ENCODE measurements at regions not wholly inside any gene's neighbourhood (a gene's known extent, or its start where the extent isn't known, plus 50 kb on each side); places are given as distances from the start of the nearest gene placed in this dataset.

DNA sequence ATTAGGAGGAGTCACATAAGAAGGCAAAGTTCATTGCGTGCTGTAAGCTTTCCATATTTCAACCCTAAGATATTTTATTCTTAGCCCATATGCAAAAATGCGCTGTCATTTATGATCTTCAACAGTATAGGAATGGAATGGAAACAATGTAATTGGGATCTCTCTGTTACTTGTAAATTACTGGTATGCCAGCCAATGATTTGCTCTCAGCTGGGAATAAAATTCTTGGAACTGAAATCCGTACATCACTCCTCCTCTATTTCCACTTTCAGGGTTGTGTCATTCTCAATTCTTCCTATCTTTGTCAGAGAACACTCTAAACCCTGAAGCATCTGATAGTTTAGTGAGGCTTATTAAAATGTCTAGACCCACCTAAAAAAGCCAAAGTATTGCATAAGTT is 80.7 kb upstream of the STEAP4 start:
- Mint-ChIP-seq H3K4me3 (ENCODE audit: low read depth) (no peak overlapping the region), H3K4me1 (ENCODE audit: low read depth) (peaks cover 13% of the 10 kb centered on the region), H3K27me3 (peaks cover 4% of the 10 kb centered on the region), H3K9me3 (ENCODE audit: low read depth) (peaks cover 3% of the 10 kb centered on the region), H3K36me3 (ENCODE audit: insufficient read depth) (no peaks in the 10 kb centered on the region), H3K27ac (no peak overlapping the region)
- TF ChIP-seq, protein P1, sequence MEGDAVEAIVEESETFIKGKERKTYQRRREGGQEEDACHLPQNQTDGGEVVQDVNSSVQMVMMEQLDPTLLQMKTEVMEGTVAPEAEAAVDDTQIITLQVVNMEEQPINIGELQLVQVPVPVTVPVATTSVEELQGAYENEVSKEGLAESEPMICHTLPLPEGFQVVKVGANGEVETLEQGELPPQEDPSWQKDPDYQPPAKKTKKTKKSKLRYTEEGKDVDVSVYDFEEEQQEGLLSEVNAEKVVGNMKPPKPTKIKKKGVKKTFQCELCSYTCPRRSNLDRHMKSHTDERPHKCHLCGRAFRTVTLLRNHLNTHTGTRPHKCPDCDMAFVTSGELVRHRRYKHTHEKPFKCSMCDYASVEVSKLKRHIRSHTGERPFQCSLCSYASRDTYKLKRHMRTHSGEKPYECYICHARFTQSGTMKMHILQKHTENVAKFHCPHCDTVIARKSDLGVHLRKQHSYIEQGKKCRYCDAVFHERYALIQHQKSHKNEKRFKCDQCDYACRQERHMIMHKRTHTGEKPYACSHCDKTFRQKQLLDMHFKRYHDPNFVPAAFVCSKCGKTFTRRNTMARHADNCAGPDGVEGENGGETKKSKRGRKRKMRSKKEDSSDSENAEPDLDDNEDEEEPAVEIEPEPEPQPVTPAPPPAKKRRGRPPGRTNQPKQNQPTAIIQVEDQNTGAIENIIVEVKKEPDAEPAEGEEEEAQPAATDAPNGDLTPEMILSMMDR (IDR thresholded peaks at IDR 0.05; ENCODE audit: unreplicated experiment): no peak
- DNase-seq (ENCODE audit: low spot score, unreplicated experiment): no peak

DNA sequence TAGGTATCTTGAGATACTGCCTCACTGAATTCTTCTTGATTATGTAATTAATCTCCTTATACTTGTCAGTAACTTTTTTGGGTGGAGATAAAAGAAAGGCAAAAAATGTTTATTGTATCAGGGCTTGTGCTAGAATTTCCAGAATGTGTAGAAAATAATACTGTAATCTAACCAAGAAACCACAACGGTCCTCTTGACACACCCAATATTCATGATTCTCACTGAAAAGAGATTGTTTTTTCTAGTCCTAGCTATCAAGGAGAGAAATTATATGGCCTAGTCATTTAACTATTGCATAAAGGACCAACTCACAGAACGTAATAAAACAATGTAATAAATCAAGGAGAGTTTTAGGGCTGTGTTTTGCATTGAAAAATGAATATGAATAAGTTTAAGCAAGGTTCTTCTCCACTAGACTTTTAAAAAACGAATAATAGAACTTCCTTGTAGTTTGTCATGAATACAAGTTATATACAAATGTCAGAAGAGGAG is 80.0 kb upstream of the STEAP4 start:
- TF ChIP-seq, protein P1 (IDR thresholded peaks at IDR 0.05; ENCODE audit: unreplicated experiment): no peak
- H3K27me3 Mint-ChIP-seq: peaks cover 4% of the 10 kb centered on the region
- no peak for DNase-seq (ENCODE audit: low spot score, unreplicated experiment)
- no peaks in the 10 kb centered on the region for H3K36me3 Mint-ChIP-seq (ENCODE audit: insufficient read depth)
- H3K4me3 Mint-ChIP-seq (ENCODE audit: low read depth): no peak overlapping the region
- peaks cover 3% of the 10 kb centered on the region for H3K9me3 Mint-ChIP-seq (ENCODE audit: low read depth)
- H3K27ac Mint-ChIP-seq: no peak overlapping the region
- peaks cover 11% of the 10 kb centered on the region for H3K4me1 Mint-ChIP-seq (ENCODE audit: low read depth)

DNA sequence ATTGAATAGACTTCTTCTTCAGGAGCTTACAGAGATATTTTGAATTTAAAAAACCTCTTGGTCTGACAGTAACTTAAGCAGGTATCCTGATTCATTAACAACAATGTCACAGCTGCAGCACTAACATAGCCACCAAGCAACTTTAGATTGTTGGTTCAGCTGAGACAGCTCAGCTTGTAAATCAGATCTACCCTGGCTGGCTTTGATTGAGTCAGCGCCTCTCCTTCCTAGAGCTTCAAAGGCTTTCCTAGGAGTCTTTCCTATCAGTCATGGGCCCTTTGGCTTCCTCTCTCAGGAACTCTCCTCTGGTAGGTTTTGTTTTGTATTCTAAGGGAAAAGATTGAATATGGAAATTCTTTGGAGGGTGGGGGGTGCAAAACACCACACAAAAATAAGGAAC is 70.7 kb upstream of the STEAP4 start:
- peaks cover 4% of the 10 kb centered on the region for H3K4me1 Mint-ChIP-seq (ENCODE audit: low read depth)
- DNase-seq (ENCODE audit: low spot score, unreplicated experiment): no peak
- H3K27me3 Mint-ChIP-seq: no peaks in the 10 kb centered on the region
- TF ChIP-seq, protein P1 (IDR thresholded peaks at IDR 0.05; ENCODE audit: unreplicated experiment): no peak
- peaks cover 16% of the 10 kb centered on the region for H3K9me3 Mint-ChIP-seq (ENCODE audit: low read depth)
- no peak overlapping the region for H3K4me3 Mint-ChIP-seq (ENCODE audit: low read depth)
- no peak overlapping the region for H3K27ac Mint-ChIP-seq
- H3K36me3 Mint-ChIP-seq (ENCODE audit: insufficient read depth): no peaks in the 10 kb centered on the region

DNA sequence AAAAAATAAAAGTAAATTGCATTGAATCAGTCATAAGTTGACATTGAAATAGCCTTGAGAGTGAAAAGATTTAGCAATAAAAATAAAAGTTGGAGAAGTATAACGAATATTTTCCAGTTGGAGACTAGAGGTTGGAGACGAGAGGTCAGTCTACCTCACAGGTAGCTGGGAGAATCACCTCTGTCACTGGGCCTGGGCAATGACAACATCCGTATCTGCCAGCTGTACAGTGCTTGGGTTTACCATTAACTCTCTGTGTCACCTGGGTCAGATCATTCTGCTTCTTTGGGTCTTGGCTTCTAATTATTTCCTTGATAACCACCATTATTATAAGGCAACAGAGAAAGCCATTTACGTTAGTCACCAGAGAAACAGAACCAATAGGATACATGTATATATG is 62.0 kb upstream of the STEAP4 start:
- no peak overlapping the region for H3K27ac Mint-ChIP-seq
- H3K36me3 Mint-ChIP-seq (ENCODE audit: insufficient read depth): no peaks in the 10 kb centered on the region
- H3K4me3 Mint-ChIP-seq (ENCODE audit: low read depth): no peak overlapping the region
- H3K9me3 Mint-ChIP-seq (ENCODE audit: low read depth): peaks cover 3% of the 10 kb centered on the region
- no peaks in the 10 kb centered on the region for H3K27me3 Mint-ChIP-seq
- TF ChIP-seq, protein P1 (IDR thresholded peaks at IDR 0.05; ENCODE audit: unreplicated experiment): no peak
- DNase-seq (ENCODE audit: low spot score, unreplicated experiment): no peak
- H3K4me1 Mint-ChIP-seq (ENCODE audit: low read depth): peaks cover 12% of the 10 kb centered on the region

DNA sequence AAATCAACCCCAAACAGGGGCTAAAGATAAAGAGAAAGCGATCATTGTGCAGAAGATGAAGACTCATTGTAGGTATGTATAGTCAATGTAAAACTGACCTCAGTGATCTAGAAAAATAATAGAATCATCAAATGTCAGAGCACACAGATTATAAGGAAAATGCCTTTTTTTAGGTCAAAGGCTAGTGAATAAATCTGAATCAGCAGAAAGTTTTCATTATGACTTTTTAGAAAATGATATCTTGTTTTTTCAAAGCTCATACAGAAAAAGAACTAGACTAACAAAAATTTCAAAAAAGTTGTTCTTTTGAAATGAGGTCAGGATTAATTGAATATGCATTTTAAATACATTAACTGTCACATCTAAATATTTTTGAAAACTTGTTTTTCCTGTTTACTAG is 60.2 kb upstream of the STEAP4 start:
- Mint-ChIP-seq H3K4me1 (ENCODE audit: low read depth) (peaks cover 17% of the 10 kb centered on the region), H3K36me3 (ENCODE audit: insufficient read depth) (no peaks in the 10 kb centered on the region), H3K27ac (no peak overlapping the region), H3K4me3 (ENCODE audit: low read depth) (no peak overlapping the region), H3K9me3 (ENCODE audit: low read depth) (no peaks in the 10 kb centered on the region), H3K27me3 (no peaks in the 10 kb centered on the region)
- TF ChIP-seq, protein P1 (IDR thresholded peaks at IDR 0.05; ENCODE audit: unreplicated experiment): no peak
- no peak for DNase-seq (ENCODE audit: low spot score, unreplicated experiment)
